Adrenal gland (tissue), 9 donors: ENCODE measurements at regions not wholly inside any gene's neighbourhood (a gene's known extent, or its start where the extent isn't known, plus 50 kb on each side); places are given as distances from the start of the nearest gene placed in this dataset.
A peak's percentile ranks its signal among the peaks of the same experiment; 100 is the strongest.

Experiments used
- DNase-seq, 7 donors: peaks; one replicate each; pipeline ENCODE4 v3.0.0-alpha.2; 2019 to 2020
- H3K27ac ChIP-seq, 5 donors: fragments of 200-600 bp; sonication (generic) in 4 of 5; 1 replicate in 3 of 5; 2 replicates in 2 of 5; pipeline versions ENCODE4 v1.5.1 to v1.8.0; 2016 to 2020; ENCODE audit warnings: mild to moderate bottlenecking in 1 of 5
- H3K27me3 ChIP-seq: fragments of 200-600 bp; 2 replicates; pipeline ENCODE4 v1.8.0; 2021
- H3K36me3 ChIP-seq, 2 donors: fragments of 200-600 bp; replicated peaks in 1 of 2; 1 replicate in 1 of 2; 2 replicates in 1 of 2; pipeline versions ENCODE4 v1.5.1 to v1.8.0; 2018 to 2022
- H3K4me1 ChIP-seq, 2 donors: fragments of 200-600 bp; replicated peaks in 1 of 2; 1 replicate in 1 of 2; 2 replicates in 1 of 2; pipeline versions ENCODE4 v1.5.1 to v1.8.0; 2018 to 2021
- H3K4me3 ChIP-seq, 4 donors: fragments of 200-600 bp; sonication (generic) in 3 of 4; one replicate each; pipeline ENCODE4 v1.5.1; 2016 to 2018
- H3K9me3 ChIP-seq, 3 donors: fragments of 200-600 bp; sonication (generic) in 1 of 3; replicated peaks in 1 of 3; 1 replicate in 2 of 3; 2 replicates in 1 of 3; pipeline versions ENCODE4 v1.5.1 to v1.8.0; 2016 to 2021
- POLR2A ChIP-seq, 2 donors: fragments of 450-650 bp; IDR thresholded peaks; one replicate each; pipeline ENCODE4 v1.6.1; 2017; ENCODE audit warnings: antibody characterized with exemption in 2 of 2, mild to moderate bottlenecking in 2 of 2, moderate library complexity in 1 of 2
- WGBS, 4 donors: extraction: QIAGEN DNeasy Blood & Tissue Kit in 2 of 4; methylation state at CpG; one replicate each; pipeline versions ENCODE4 v1.1.5 to v1.1.7; 2013 to 2017; 5-methylcytosine and 5-hydroxymethylcytosine counted together
- intact Hi-C, 2 donors: fragments of 100-400 bp; cut with DNase I; formaldehyde crosslinking; loops; one replicate each; pipeline versions ENCODE4 v1.14.1 to v1.15.0; 2022 to 2023
- TF ChIP-seq, protein P1 (sequence below), 6 experiments: fragments of 450-650 bp in 4 of 6; fragments of 200-600 bp in 2 of 6; sonication (generic) in 1 of 6; IDR thresholded peaks; 1 replicate in 5 of 6; 2 replicates in 1 of 6; pipeline versions ENCODE4 v1.5.1 to v1.8.0; 2016 to 2021; ENCODE audit warnings: antibody characterized with exemption in 6 of 6, mild to moderate bottlenecking in 2 of 6, moderate library complexity in 1 of 6
- donor health status: healthy with polysubstance abuse.
- donor health status: Bipolar disorder and iron deficiency.
- donor health status: DM: yes; HTN: yes; CAD: no.
- donor health status: DM: no; HTN: no; CAD: no.
- donor health status: DM: no; HTN: no; CAD: no.

DNA sequence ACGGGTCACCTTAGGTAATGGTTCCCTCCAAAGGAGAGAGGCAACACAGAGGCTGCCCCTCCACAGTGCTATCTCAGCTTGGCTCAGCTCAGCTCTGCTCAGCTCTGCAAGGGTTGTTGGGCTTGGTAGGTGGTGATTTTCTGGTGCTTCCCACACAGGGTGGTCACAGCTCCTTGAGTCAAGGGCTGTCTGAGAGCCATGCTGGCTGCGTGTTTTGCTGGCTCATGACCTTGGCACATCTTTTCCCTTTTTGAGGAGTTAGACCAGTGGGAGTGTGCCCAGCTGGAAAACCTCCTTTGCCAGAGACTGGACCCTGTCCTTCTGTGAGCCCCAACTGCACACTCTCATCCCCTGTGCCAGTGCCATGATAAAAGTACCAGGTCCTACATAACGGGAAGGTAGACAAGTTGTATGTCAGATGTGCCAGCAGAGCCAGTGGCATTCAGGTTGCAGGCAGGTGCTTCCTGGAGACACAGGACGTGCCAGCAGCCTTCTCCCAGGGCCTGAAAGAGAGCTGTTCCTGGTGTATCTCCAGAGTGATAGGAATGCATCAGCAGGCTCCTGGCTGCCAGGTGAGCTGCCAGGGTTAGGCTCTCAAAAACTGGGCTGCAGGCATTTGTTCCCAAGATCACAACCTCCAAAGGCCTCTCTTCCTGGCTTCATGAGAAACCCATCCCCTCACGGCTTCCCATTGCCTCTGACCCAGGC lies 118.6 kb upstream of the CXCL14 start:
- Histone ChIP-seq H3K9me3 (no peaks in the 10 kb centered on the region), H3K4me3 (no peak overlapping the region), H3K4me1 (no peaks in the 10 kb centered on the region), H3K27me3 (no peaks in the 10 kb centered on the region), H3K27ac (no peak overlapping the region), H3K36me3 (no peaks in the 10 kb centered on the region)
- DNase-seq: peak in 1 of 7 donors; percentile 2
- TF ChIP-seq, protein P1, sequence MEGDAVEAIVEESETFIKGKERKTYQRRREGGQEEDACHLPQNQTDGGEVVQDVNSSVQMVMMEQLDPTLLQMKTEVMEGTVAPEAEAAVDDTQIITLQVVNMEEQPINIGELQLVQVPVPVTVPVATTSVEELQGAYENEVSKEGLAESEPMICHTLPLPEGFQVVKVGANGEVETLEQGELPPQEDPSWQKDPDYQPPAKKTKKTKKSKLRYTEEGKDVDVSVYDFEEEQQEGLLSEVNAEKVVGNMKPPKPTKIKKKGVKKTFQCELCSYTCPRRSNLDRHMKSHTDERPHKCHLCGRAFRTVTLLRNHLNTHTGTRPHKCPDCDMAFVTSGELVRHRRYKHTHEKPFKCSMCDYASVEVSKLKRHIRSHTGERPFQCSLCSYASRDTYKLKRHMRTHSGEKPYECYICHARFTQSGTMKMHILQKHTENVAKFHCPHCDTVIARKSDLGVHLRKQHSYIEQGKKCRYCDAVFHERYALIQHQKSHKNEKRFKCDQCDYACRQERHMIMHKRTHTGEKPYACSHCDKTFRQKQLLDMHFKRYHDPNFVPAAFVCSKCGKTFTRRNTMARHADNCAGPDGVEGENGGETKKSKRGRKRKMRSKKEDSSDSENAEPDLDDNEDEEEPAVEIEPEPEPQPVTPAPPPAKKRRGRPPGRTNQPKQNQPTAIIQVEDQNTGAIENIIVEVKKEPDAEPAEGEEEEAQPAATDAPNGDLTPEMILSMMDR (IDR thresholded peaks at IDR 0.05): no peak
- TF ChIP-seq POLR2A (IDR thresholded peaks at IDR 0.05): no peak
- 68 to 80% (median 76%) methylated on average over 4 to 5 of the region's 5 CpGs for WGBS, 4 donors
- intact Hi-C loops: no loop called here

DNA sequence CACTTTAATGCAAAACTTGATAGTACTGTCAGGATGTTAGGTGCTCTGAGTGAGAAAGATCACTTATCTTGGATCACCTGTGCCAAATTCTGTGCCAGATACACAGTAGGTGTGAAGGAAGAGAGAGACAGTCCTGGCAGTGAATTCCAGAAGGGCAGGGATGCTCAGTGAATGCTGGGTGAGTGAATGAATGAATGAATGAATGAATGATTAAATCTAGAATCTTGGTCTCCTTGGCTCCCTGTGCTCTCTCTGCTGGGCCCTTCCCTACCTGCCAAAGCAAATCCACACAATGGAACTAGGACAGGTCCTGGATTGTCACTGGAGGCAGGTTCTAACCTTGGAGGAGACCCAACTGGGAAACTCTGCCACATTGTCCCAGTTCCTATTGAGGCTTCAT lies 117.5 kb upstream of the CXCL14 start:
- Histone ChIP-seq H3K27me3 (no peaks in the 10 kb centered on the region), H3K27ac (no peak overlapping the region), H3K9me3 (no peaks in the 10 kb centered on the region), H3K4me1 (no peaks in the 10 kb centered on the region), H3K36me3 (no peaks in the 10 kb centered on the region), H3K4me3 (no peak overlapping the region)
- DNase-seq: peak in 1 of 7 donors; percentile 1
- TF ChIP-seq POLR2A (IDR thresholded peaks at IDR 0.05): no peak
- TF ChIP-seq, protein P1 (IDR thresholded peaks at IDR 0.05): no peak
- intact Hi-C loops: no loop called here

DNA sequence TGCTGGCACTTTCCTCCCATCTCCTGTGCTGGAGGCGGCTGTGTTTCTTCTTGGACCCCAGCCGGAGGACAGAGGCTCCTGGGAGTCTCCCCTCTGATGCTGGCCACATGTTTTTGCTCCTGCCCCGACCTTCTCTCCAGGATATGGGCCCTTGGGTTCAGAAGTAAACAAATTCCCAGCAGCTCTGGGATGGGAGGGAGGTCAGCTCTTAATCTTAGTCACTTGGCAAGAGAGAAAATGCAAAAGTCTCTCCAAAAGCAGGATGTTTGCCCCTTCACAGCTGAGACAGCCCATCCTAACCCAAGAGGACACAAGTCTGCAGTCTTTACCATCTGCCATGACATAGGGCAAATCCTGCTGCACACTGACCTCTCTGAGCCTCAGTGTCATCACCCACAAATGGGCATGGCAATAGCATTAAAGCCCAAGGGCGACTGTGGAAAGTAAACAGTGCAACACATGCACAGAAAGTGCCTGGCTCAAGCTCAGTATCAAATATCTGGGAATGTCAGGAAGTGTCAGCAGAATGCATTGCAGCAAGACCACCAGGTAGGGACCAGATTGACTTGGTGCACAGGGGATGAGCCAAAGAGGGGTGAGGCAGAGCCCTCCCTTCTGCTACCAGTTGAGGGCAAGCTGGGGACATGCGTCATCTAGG lies 117.0 kb upstream of the CXCL14 start:
- no peak overlapping the region for H3K4me3 ChIP-seq
- no peaks in the 10 kb centered on the region for H3K27me3 ChIP-seq
- DNase-seq: no peak
- H3K4me1 ChIP-seq: no peaks in the 10 kb centered on the region
- intact Hi-C loops: no loop called here
- H3K36me3 ChIP-seq: no peaks in the 10 kb centered on the region
- no peak overlapping the region for H3K27ac ChIP-seq
- no peaks in the 10 kb centered on the region for H3K9me3 ChIP-seq
- TF ChIP-seq, protein P1 (IDR thresholded peaks at IDR 0.05): no peak
- TF ChIP-seq POLR2A (IDR thresholded peaks at IDR 0.05): no peak
- 43 to 59% (median 53%) methylated on average over 5 of the region's 5 CpGs for WGBS, 4 donors

DNA sequence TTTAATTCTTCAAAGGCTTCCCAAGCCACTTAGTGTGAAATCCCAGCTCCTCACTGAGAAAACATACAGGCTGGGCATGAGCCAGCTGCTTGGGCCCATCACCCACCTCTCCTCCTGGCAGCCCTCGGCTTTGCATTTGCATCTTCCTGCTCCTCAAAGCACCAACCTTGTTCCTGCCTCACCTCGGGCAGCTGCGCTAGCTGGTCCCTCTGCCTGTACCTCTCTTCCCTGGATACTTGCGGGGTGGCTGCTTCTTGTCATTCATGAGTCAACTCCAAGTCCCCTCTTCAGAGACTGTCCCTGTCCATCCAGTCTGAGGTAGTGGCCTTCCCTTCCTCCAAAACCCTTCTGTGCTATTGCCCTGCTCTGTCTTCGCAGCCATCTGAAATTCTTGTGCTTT lies 116.1 kb upstream of the CXCL14 start:
- intact Hi-C loops: no loop called here
- H3K4me3 ChIP-seq: no peak overlapping the region
- no peaks in the 10 kb centered on the region for H3K4me1 ChIP-seq
- no peaks in the 10 kb centered on the region for H3K27me3 ChIP-seq
- no peaks in the 10 kb centered on the region for H3K36me3 ChIP-seq
- WGBS, 4 donors: 69 to 85% (median 79%) methylated on average over 5 of the region's 5 CpGs
- DNase-seq: no peak
- TF ChIP-seq, protein P1 (IDR thresholded peaks at IDR 0.05): no peak
- TF ChIP-seq POLR2A (IDR thresholded peaks at IDR 0.05): no peak
- no peaks in the 10 kb centered on the region for H3K9me3 ChIP-seq
- H3K27ac ChIP-seq: no peak overlapping the region
